ENCODE measurements at regions not wholly inside any gene's neighbourhood (a gene's known extent, or its start where the extent isn't known, plus 50 kb on each side); places are given as distances from the start of the nearest gene placed in this dataset.

DNA sequence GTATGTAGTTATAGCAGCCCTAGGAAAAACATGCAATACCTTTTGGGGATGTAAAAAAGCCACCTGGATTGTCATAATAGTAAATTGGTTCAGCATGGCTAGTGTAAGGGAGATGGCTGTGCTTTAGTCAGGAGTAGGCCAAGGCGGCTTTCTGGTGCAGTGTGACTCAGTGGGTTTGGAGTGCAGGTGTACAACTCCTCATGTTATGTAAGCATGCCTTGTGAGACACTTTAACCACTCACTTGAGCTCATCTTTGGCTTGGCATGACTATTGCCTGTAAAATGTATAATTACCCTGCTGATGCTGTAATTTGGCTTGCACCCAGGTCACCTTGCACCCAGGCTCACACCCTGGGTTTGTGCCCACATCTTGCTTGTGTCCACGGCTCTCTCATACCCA lies 239.2 kb upstream of the GLI3 start:
- peaks cover 2% of the 10 kb centered on the region for H3K9me3 Mint-ChIP-seq (ENCODE audit: unreplicated experiment)
- peaks cover 3% of the 10 kb centered on the region for H3K27me3 Mint-ChIP-seq (ENCODE audit: unreplicated experiment)
- no peak for DNase-seq
- no peak overlapping the region for H3K4me3 Mint-ChIP-seq (ENCODE audit: unreplicated experiment)
- peaks cover 5% of the 10 kb centered on the region for H3K36me3 Mint-ChIP-seq (ENCODE audit: unreplicated experiment)
- no peak overlapping the region for H3K27ac Mint-ChIP-seq (ENCODE audit: unreplicated experiment)
- TF ChIP-seq, protein P1, sequence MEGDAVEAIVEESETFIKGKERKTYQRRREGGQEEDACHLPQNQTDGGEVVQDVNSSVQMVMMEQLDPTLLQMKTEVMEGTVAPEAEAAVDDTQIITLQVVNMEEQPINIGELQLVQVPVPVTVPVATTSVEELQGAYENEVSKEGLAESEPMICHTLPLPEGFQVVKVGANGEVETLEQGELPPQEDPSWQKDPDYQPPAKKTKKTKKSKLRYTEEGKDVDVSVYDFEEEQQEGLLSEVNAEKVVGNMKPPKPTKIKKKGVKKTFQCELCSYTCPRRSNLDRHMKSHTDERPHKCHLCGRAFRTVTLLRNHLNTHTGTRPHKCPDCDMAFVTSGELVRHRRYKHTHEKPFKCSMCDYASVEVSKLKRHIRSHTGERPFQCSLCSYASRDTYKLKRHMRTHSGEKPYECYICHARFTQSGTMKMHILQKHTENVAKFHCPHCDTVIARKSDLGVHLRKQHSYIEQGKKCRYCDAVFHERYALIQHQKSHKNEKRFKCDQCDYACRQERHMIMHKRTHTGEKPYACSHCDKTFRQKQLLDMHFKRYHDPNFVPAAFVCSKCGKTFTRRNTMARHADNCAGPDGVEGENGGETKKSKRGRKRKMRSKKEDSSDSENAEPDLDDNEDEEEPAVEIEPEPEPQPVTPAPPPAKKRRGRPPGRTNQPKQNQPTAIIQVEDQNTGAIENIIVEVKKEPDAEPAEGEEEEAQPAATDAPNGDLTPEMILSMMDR (IDR thresholded peaks at IDR 0.05; ENCODE audit: partially characterized antibody, unreplicated experiment): no peak
- no peaks in the 10 kb centered on the region for H3K4me1 Mint-ChIP-seq (ENCODE audit: low read depth, unreplicated experiment)

DNA sequence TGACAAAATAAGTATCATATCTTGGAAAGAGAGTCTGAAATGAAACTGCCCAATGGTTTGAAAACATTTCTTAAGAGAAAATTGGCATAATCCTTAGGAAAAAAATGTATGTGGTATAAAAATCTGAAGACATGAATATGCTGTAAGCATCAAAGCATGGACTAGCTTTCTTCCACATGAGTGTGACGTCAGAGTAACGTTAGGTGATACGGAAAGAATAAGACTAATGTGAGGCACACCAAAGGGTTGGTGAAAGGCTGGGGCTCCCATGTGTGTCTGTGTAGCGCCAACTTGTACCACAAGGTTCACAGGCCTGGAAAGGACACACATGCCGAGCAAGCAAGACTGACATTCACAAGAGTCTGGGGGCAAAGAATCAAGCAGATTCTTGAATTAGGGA lies 238.1 kb upstream of the GLI3 start:
- TF ChIP-seq, protein P1 (IDR thresholded peaks at IDR 0.05; ENCODE audit: partially characterized antibody, unreplicated experiment): no peak
- H3K4me1 Mint-ChIP-seq (ENCODE audit: low read depth, unreplicated experiment): no peaks in the 10 kb centered on the region
- H3K36me3 Mint-ChIP-seq (ENCODE audit: unreplicated experiment): peaks cover 5% of the 10 kb centered on the region
- peaks cover 2% of the 10 kb centered on the region for H3K9me3 Mint-ChIP-seq (ENCODE audit: unreplicated experiment)
- peaks cover 3% of the 10 kb centered on the region for H3K27me3 Mint-ChIP-seq (ENCODE audit: unreplicated experiment)
- H3K4me3 Mint-ChIP-seq (ENCODE audit: unreplicated experiment): no peak overlapping the region
- no peak overlapping the region for H3K27ac Mint-ChIP-seq (ENCODE audit: unreplicated experiment)
- DNase-seq: no peak

DNA sequence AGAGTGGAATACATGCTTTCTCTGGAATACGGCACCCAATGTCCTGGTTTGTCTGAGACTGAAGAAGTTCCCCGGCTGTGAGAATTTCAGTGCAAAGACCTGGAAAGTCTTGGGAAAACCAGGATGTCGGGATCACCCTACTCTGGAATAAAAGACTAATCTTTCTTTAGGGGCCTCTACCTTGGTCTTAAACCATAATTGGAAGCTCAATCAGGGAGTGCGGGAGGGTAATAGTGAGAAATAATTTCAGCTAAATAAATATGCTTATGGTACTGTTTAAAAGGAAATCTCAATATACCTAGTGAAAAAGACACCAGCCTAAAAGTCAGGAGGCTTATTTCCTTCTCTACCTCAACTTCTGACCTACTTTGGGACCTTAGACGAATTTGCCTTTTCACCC lies 236.1 kb upstream of the GLI3 start:
- TF ChIP-seq, protein P1 (IDR thresholded peaks at IDR 0.05; ENCODE audit: partially characterized antibody, unreplicated experiment): no peak
- Mint-ChIP-seq H3K4me1 (ENCODE audit: low read depth, unreplicated experiment) (no peaks in the 10 kb centered on the region), H3K27ac (ENCODE audit: unreplicated experiment) (no peak overlapping the region), H3K9me3 (ENCODE audit: unreplicated experiment) (peaks cover 2% of the 10 kb centered on the region), H3K27me3 (ENCODE audit: unreplicated experiment) (peaks cover 5% of the 10 kb centered on the region), H3K4me3 (ENCODE audit: unreplicated experiment) (no peak overlapping the region), H3K36me3 (ENCODE audit: unreplicated experiment) (peaks cover 5% of the 10 kb centered on the region)
- no peak for DNase-seq

DNA sequence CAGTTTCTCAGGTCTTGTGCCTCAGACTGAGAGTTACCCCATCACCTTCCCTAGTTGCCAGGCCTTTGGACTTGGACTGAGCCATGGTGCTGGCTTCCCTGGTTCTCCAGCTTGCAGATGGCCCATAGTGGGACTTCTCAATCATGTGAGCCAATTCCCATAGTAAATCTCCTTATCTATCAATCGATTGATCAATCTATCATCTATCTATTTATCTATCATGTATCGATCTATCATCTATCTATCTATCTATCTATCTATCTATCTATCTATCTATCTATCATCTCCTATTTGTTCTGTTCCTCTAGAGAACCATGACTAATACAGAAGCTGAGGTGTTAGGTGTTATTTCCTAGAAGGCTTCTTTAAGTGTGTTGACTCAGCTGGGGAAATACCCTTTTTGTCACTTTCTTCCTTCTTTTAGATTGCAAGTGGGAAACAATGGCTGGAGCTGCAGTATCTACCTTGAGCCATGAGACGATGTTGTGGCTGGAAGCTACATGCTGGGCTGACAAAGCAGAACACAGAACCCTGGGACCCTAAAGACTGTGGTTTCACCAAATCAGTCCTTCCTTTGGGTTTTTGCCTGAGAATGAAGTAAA lies 234.7 kb upstream of the GLI3 start:
- no peak for DNase-seq

DNA sequence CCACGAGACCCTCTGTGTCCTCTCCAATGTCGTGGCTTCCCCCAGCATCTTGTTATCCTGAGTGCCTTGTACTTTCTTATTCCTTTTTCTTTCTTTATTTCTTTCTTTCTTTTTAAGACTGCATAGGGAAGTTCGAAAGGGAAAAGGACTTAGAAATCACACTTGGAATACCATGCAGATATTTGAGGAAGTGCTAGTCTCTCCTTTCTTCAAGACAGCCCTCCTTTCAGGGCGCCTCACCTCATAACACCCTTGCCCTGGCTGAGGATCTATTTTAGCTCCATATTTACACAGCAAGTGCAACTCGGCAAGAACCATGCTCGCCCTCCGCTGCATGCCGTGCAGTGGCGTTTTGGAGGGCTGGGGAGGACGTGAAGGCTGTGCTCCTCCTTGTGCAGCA lies 232.3 kb upstream of the GLI3 start:
- peaks cover 2% of the 10 kb centered on the region for H3K27me3 Mint-ChIP-seq (ENCODE audit: unreplicated experiment)
- DNase-seq: no peak
- H3K4me3 Mint-ChIP-seq (ENCODE audit: unreplicated experiment): no peak overlapping the region
- H3K36me3 Mint-ChIP-seq (ENCODE audit: unreplicated experiment): no peaks in the 10 kb centered on the region
- H3K27ac Mint-ChIP-seq (ENCODE audit: unreplicated experiment): no peak overlapping the region
- TF ChIP-seq, protein P1 (IDR thresholded peaks at IDR 0.05; ENCODE audit: partially characterized antibody, unreplicated experiment): no peak
- no peaks in the 10 kb centered on the region for H3K4me1 Mint-ChIP-seq (ENCODE audit: low read depth, unreplicated experiment)
- no peaks in the 10 kb centered on the region for H3K9me3 Mint-ChIP-seq (ENCODE audit: unreplicated experiment)

More for the DNA sequence above, 234.7 kb upstream of the GLI3 start:
- Mint-ChIP-seq H3K27ac (ENCODE audit: unreplicated experiment) (no peak overlapping the region), H3K27me3 (ENCODE audit: unreplicated experiment) (peaks cover 3% of the 10 kb centered on the region), H3K36me3 (ENCODE audit: unreplicated experiment) (no peaks in the 10 kb centered on the region), H3K9me3 (ENCODE audit: unreplicated experiment) (no peaks in the 10 kb centered on the region), H3K4me3 (ENCODE audit: unreplicated experiment) (no peak overlapping the region), H3K4me1 (ENCODE audit: low read depth, unreplicated experiment) (no peaks in the 10 kb centered on the region)
- TF ChIP-seq, protein P1 (IDR thresholded peaks at IDR 0.05; ENCODE audit: partially characterized antibody, unreplicated experiment): no peak
